K562 (cell line): ENCODE measurements at regions not wholly inside any gene's neighbourhood (a gene's known extent, or its start where the extent isn't known, plus 50 kb on each side); places are given as distances from the start of the nearest gene placed in this dataset.

ENCODE experiments used
- ATF7 ChIP-seq: fragments of 450-650 bp; IDR thresholded peaks from 2 replicates; pipeline ENCODE4 v1.7.1; 2014; ENCODE audit warnings: mild to moderate bottlenecking, moderate library complexity
- BRCA1 ChIP-seq, 2 experiments: fragments of 450-650 bp in 1 of 2; sonication (generic) in 1 of 2; formaldehyde crosslinking in 1 of 2; IDR thresholded peaks; 2 replicates each; pipeline versions ENCODE4 v1.5.0 to v1.6.1; 2017 to 2020; ENCODE audit warnings: mild to moderate bottlenecking in 1 of 2, missing genetic modification reagents in 1 of 2
- DDX20 ChIP-seq: fragments of 450-650 bp; IDR thresholded peaks from 2 replicates; pipeline ENCODE4 v1.6.1; 2016; ENCODE audit warnings: missing genetic modification characterization, low read depth, mild to moderate bottlenecking, missing compliant biosample characterization, moderate library complexity
- KLF10 ChIP-seq: fragments of 250-450 bp; sonication (Bioruptor Pico); IDR thresholded peaks from 2 replicates; pipeline ENCODE4 v1.6.1; 2021; ENCODE audit warnings: matching md5 sums
- TCF3 ChIP-seq: sonication (generic); formaldehyde crosslinking; IDR thresholded peaks from 2 replicates; pipeline ENCODE4 v1.4.0; 2020; ENCODE audit warnings: mild to moderate bottlenecking, missing genetic modification reagents
- TEAD4 ChIP-seq, 2 experiments: sonication (generic) in 1 of 2; formaldehyde crosslinking in 1 of 2; IDR thresholded peaks; 2 replicates each; pipeline versions ENCODE4 v1.6.1 to v1.8.0; 2012 to 2022; ENCODE audit warnings: borderline replicate concordance in 1 of 2, inconsistent platforms in 1 of 2, low read length in 1 of 2, mild to moderate bottlenecking in 1 of 2, missing genetic modification reagents in 1 of 2

- TF ChIP-seq TEAD4 (IDR thresholded peaks at IDR 0.05; ENCODE audit: low read length) (no peak), TEAD4 (CRISPR knock-in tag; IDR thresholded peaks at IDR 0.05; ENCODE audit: borderline replicate concordance) (no peak), TCF3 (CRISPR knock-in tag) (no peak), KLF10 (CRISPR knock-in tag) (no peak), BRCA1 (IDR thresholded peaks at IDR 0.05) (no peak), BRCA1 (CRISPR knock-in tag; IDR thresholded peaks at IDR 0.05) (no peak), DDX20 (no peak), ATF7 (no peak)
Measured at GRCh38 chr4:17358241-17358640, 153.6 kb downstream of the QDPR start.
